K562 (cell line): ENCODE measurements at regions not wholly inside any gene's neighbourhood (a gene's known extent, or its start where the extent isn't known, plus 50 kb on each side); places are given as distances from the start of the nearest gene placed in this dataset.

Experiments
- ATAC-seq: fragments of 200-7000 bp; cut with Tn5 transposase; 3 replicates; pipeline ENCODE4 v1.9.1; 2020; ENCODE audit warnings: moderate library complexity
- BruUV-seq: library from RNA; stranded (reverse); fragments of 400-500 nt; replicated peaks from 2 replicates; lab custom pipeline; 2021; lab: Mats Ljungman, UMichigan
- CTCF ChIA-PET: fragments of 300-600 bp; formaldehyde crosslinking; extraction: SDS; loops from one replicate; lab custom pipeline; 2021; ENCODE audit warnings: low intra/inter-chr PET ratio; lab: Yijun Ruan, JAX
- POLR2A ChIA-PET: fragments of 300-600, 350-650 bp; sonication (Branson Sonifier 250); formaldehyde crosslinking; extraction: SDS; loops from one replicate; lab custom pipeline; 2021; ENCODE audit warnings: antibody characterized with exemption, inconsistent platforms; lab: Yijun Ruan, JAX
- DNase-seq, 4 experiments: peaks; one replicate each; pipeline versions ENCODE4 v3.0.0 to v3.0.0-alpha.2; 2011 to 2018; ENCODE audit warnings: low spot score in 3 of 4, mixed read lengths in 3 of 4; ENCODE audit errors: extremely low read depth in 1 of 4
- FAIRE-seq: peaks from 2 replicates; lab custom pipeline; 2011; peaks lifted over from hg19 to GRCh38; lab: Jason Lieb, UNC
- H2AFZ ChIP-seq: 2 replicates; pipeline ENCODE4 v1.6.0; 2011; ENCODE audit warnings: low read depth, low read length, control low read depth, inconsistent platforms
- H3K27ac ChIP-seq: fragments of 200-600 bp; 3 replicates; pipeline ENCODE4 v1.8.0; 2011; ENCODE audit warnings: low read depth, mild to moderate bottlenecking, control low read depth, inconsistent platforms, low read length, moderate library complexity, mixed read lengths; ENCODE audit errors: extremely low read depth
- H3K27me3 ChIP-seq, 2 experiments: fragments of 300-600 bp in 1 of 2; 2 replicates in 1 of 2; 3 replicates in 1 of 2; pipeline versions ENCODE4 v1.6.0 to v1.8.0; 2011; ENCODE audit warnings: inconsistent platforms in 2 of 2, low read length in 2 of 2, mild to moderate bottlenecking in 1 of 2, mixed read lengths in 1 of 2, moderate library complexity in 1 of 2; ENCODE audit not compliant: control insufficient read depth in 2 of 2, insufficient read depth in 2 of 2
- H3K36me3 ChIP-seq: fragments of 300-600 bp; 3 replicates; pipeline ENCODE4 v1.8.0; 2011; ENCODE audit warnings: mild to moderate bottlenecking, low read length, inconsistent platforms; ENCODE audit not compliant: control insufficient read depth, insufficient read depth
- H3K4me1 ChIP-seq, 2 experiments: fragments of 200-600 bp in 1 of 2; replicated peaks in 1 of 2; 2 replicates in 1 of 2; 3 replicates in 1 of 2; pipeline versions ENCODE4 v1.5.1 to v1.8.0; 2011; ENCODE audit warnings: inconsistent platforms in 2 of 2, low read length in 2 of 2, mild to moderate bottlenecking in 1 of 2, mixed read lengths in 1 of 2, moderate library complexity in 1 of 2; ENCODE audit not compliant: control insufficient read depth in 2 of 2, insufficient read depth in 2 of 2
- H3K4me2 ChIP-seq: 2 replicates; pipeline ENCODE4 v1.6.1; 2011; ENCODE audit warnings: low read length, control low read depth, inconsistent platforms, mixed read lengths; ENCODE audit not compliant: insufficient read depth
- H3K4me3 ChIP-seq: fragments of 200-600 bp; sonication (generic), shearing (Covaris generic); 2 replicates; pipeline ENCODE4 v1.5.1; 2016; ENCODE audit warnings: control low read depth, inconsistent platforms
- H3K79me2 ChIP-seq: fragments of 200-600 bp; 3 replicates; pipeline ENCODE4 v1.8.0; 2011; ENCODE audit warnings: low read length, inconsistent platforms; ENCODE audit not compliant: control insufficient read depth, insufficient read depth
- H3K9ac ChIP-seq, 2 experiments: 2 replicates each; pipeline versions ENCODE4 v1.6.0 to v1.6.1; 2011; ENCODE audit warnings: low read depth in 2 of 2, low read length in 2 of 2, control low read depth in 1 of 2, inconsistent platforms in 1 of 2, mild to moderate bottlenecking in 1 of 2, mixed read lengths in 1 of 2; ENCODE audit not compliant: insufficient read depth in 1 of 2
- H3K9me1 ChIP-seq: one replicate; pipeline ENCODE4 v1.6.0; 2011; ENCODE audit warnings: inconsistent platforms, mild to moderate bottlenecking, low read length, moderate library complexity; ENCODE audit not compliant: control insufficient read depth, insufficient read depth
- H3K9me3 ChIP-seq: replicated peaks from 2 replicates; pipeline ENCODE4 v1.5.1; 2011; ENCODE audit warnings: low read depth, low read length, inconsistent platforms; ENCODE audit not compliant: control insufficient read depth, insufficient read depth
- H4K20me1 ChIP-seq: replicated peaks from 2 replicates; pipeline ENCODE4 v1.6.1; 2011; ENCODE audit warnings: low read length, inconsistent platforms, mixed read lengths; ENCODE audit not compliant: control insufficient read depth, insufficient read depth
- BACH1 ChIP-seq: fragments of 200-800 bp; sonication (Bioruptor generic); IDR thresholded peaks from 2 replicates; pipeline ENCODE4 v1.6.1; 2016; ENCODE audit warnings: missing genetic modification characterization, missing compliant biosample characterization
- CCNT2 ChIP-seq: IDR thresholded peaks from 2 replicates; pipeline ENCODE4 v1.6.1; 2011; ENCODE audit warnings: borderline replicate concordance, low read depth, mild to moderate bottlenecking, moderate library complexity, mixed read lengths, low read length; ENCODE audit not compliant: insufficient read length; ENCODE audit errors: extremely low read depth
- HNRNPH1 ChIP-seq: fragments of 200-400 bp; formaldehyde crosslinking; optimal IDR thresholded peaks from 2 replicates; pipeline ENCODE3; 2017; ENCODE audit warnings: low read depth, mild to moderate bottlenecking, low read length, moderate library complexity
- KAT7 ChIP-seq: sonication (generic); formaldehyde crosslinking; IDR thresholded peaks from 2 replicates; pipeline ENCODE4 v1.8.0; 2022; ENCODE audit warnings: missing genetic modification reagents, mild to moderate bottlenecking, borderline replicate concordance
- MCM7 ChIP-seq, 2 experiments: fragments of 450-650 bp; IDR thresholded peaks; 2 replicates each; pipeline ENCODE4 v1.6.1; 2016 to 2018
- MEIS2 ChIP-seq: fragments of 450-650 bp; IDR thresholded peaks from 2 replicates; pipeline ENCODE4 v1.6.1; 2014; ENCODE audit warnings: mild to moderate bottlenecking; ENCODE audit not compliant: partially characterized antibody
- RAD51 ChIP-seq: fragments of 450-650 bp; IDR thresholded peaks from 2 replicates; pipeline ENCODE4 v1.7.1; 2016; ENCODE audit warnings: low read depth, mild to moderate bottlenecking, borderline replicate concordance
- SOX6 ChIP-seq: fragments of 450-650 bp; IDR thresholded peaks from 2 replicates; pipeline ENCODE4 v1.6.1; 2014; ENCODE audit warnings: mild to moderate bottlenecking
- STAT5A ChIP-seq: IDR thresholded peaks from 2 replicates; pipeline ENCODE4 v1.6.1; 2012; ENCODE audit warnings: low read length, inconsistent platforms, borderline replicate concordance
- TCFL5 ChIP-seq: fragments of 250-450 bp; sonication (Bioruptor Pico); conservative IDR thresholded peaks from 2 replicates; pipeline ENCODE4 v1.6.1; 2021; ENCODE audit warnings: mild to moderate bottlenecking, moderate library complexity, matching md5 sums
- ZNF695 ChIP-seq: fragments of 450-650 bp; formaldehyde crosslinking; IDR thresholded peaks from 2 replicates; pipeline ENCODE4 v1.4.0; 2020; ENCODE audit warnings: mild to moderate bottlenecking, moderate library complexity
- ZSCAN29 ChIP-seq: fragments of 450-650 bp; IDR thresholded peaks from 2 replicates; pipeline ENCODE4 v1.6.1; 2017
- WGBS: fragments of 100-300 bp; shearing (Covaris generic); methylation state at CpG from one replicate; pipeline ENCODE4 v1.1.6; 2016; ENCODE audit warnings: low coverage, mixed read lengths; ENCODE audit not compliant: insufficient coverage; ENCODE audit errors: missing lambda C conversion rate; 5-methylcytosine and 5-hydroxymethylcytosine counted together
- in situ Hi-C: fragments of 300-500 bp; cut with MboI; formaldehyde crosslinking; loops from 4 replicates; pipeline ENCODE4 v1.15.0; 2018; ENCODE audit warnings: inconsistent platforms, mixed read lengths
- intact Hi-C: fragments of 100-400 bp; cut with micrococcal nuclease; formaldehyde crosslinking; loops from 2 replicates; pipeline ENCODE4 v1.14.2; 2022

GRCh38 chr2:6442252-6442985, 423.3 kb downstream of the CMPK2 start:
- TF ChIP-seq MEIS2: no peak
- no peak for TF ChIP-seq MCM7 (IDR thresholded peaks at IDR 0.05)
- no peak for TF ChIP-seq KAT7
- H4K20me1 ChIP-seq: no peaks in the 10 kb centered on the region
- ChIA-PET CTCF (no interaction called here), POLR2A (no interaction called here)
- in situ Hi-C loops (no loop called here), intact Hi-C loops (no loop called here)
- no peaks in the 10 kb centered on the region for H3K36me3 ChIP-seq
- no peaks in the 10 kb centered on the region for H3K79me2 ChIP-seq
- FAIRE-seq (no peak), ATAC-seq (no peak), DNase-seq (no peak)
- 0% methylated on average over 3 of the region's 3 CpGs for WGBS
- H2AFZ ChIP-seq: no peak overlapping the region
- H3K9me1 ChIP-seq: no peaks in the 10 kb centered on the region
- no TSS peak for BruUV-seq
- H3K4me1 ChIP-seq: no peaks in the 10 kb centered on the region
- H3K4me3 ChIP-seq: no peak overlapping the region
- H3K27me3 ChIP-seq: no peaks in the 10 kb centered on the region
- no peaks in the 10 kb centered on the region for H3K9me3 ChIP-seq
- no peak overlapping the region for H3K9ac ChIP-seq
- no peak overlapping the region for H3K4me2 ChIP-seq
- no peak overlapping the region for H3K27ac ChIP-seq

GRCh38 chr2:6443061-6443823, 422.5 kb downstream of the CMPK2 start:
- ChIA-PET POLR2A (no interaction called here), CTCF (no interaction called here)
- WGBS: 0% methylated on average over 4 of the region's 4 CpGs
- no TSS peak for BruUV-seq
- Histone ChIP-seq H3K9ac (no peak overlapping the region), H3K4me3 (no peak overlapping the region), H3K36me3 (no peaks in the 10 kb centered on the region), H3K4me2 (no peak overlapping the region), H3K9me3 (no peaks in the 10 kb centered on the region), H3K4me1 (no peaks in the 10 kb centered on the region), H3K27ac (no peak overlapping the region), H3K9me1 (no peaks in the 10 kb centered on the region), H2AFZ (no peak overlapping the region), H3K79me2 (no peaks in the 10 kb centered on the region), H3K27me3 (no peaks in the 10 kb centered on the region), H4K20me1 (no peaks in the 10 kb centered on the region)
- intact Hi-C loops (no loop called here), in situ Hi-C loops (no loop called here)
- DNase-seq (no peak), ATAC-seq (no peak), FAIRE-seq (no peak)
- TF ChIP-seq HNRNPH1 (no peak), CCNT2 (no peak), RAD51 (no peak), ZSCAN29 (no peak), ZNF695 (CRISPR knock-in tag) (no peak), BACH1 (tag) (no peak), TCFL5 (CRISPR knock-in tag) (no peak), STAT5A (no peak), SOX6 (no peak)
